Spinal cord (tissue), 9 donors: ENCODE measurements at regions not wholly inside any gene's neighbourhood (a gene's known extent, or its start where the extent isn't known, plus 50 kb on each side); places are given as distances from the start of the nearest gene placed in this dataset.
A peak's percentile ranks its signal among the peaks of the same experiment; 100 is the strongest.

Experiments
- DNase-seq, 6 donors: peaks; one replicate each; pipeline versions ENCODE4 v3.0.0 to v3.0.0-alpha.2; 2013 to 2015; ENCODE audit warnings: low spot score in 6 of 6, low read depth in 4 of 6
- H3K27ac ChIP-seq: one replicate; pipeline ENCODE4 v1.5.1; 2013; ENCODE audit warnings: low read depth, low read length, control low read depth
- H3K27me3 ChIP-seq: one replicate; pipeline ENCODE4 v1.6.1; 2013; ENCODE audit warnings: low read length; ENCODE audit not compliant: control insufficient read depth, insufficient read depth
- H3K36me3 ChIP-seq: one replicate; pipeline ENCODE4 v1.6.1; 2013; ENCODE audit warnings: low read length; ENCODE audit not compliant: control insufficient read depth, insufficient read depth
- H3K4me1 ChIP-seq: one replicate; pipeline ENCODE4 v1.6.1; 2013; ENCODE audit warnings: low read length; ENCODE audit not compliant: control insufficient read depth, insufficient read depth
- H3K4me3 ChIP-seq: one replicate; pipeline ENCODE4 v1.5.1; 2013; ENCODE audit warnings: low read depth, low read length, control low read depth
- H3K9me3 ChIP-seq: one replicate; pipeline ENCODE4 v1.6.1; 2013; ENCODE audit warnings: low read length; ENCODE audit not compliant: control insufficient read depth, insufficient read depth
- WGBS: methylation state at CpG from one replicate; pipeline ENCODE4 v1.1.5; 2013; ENCODE audit warnings: missing lambda C conversion rate; ENCODE audit not compliant: insufficient coverage; 5-methylcytosine and 5-hydroxymethylcytosine counted together
- donor health status: healthy.

DNA sequence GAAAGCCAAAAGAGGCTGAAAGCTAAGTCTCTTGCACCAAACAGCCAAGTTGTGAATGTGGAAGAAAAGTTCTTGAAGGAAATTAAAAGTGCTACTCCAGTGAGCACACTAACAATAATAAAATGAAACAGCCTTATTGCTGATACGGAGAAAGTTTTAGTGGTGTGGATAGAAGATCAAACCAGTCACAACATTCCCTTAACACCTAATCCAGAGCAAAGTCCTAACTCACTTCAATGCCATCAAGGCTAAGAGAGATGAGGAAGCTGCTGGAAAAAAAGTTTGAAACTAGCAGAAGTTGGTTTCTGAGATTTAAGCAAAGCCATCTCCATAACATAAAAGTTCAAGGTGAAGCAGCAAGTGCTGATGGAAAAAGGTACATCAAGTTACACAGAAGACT lies 288.8 kb upstream of the RARB start:
- H3K27ac ChIP-seq = no peak overlapping the region
- WGBS = no CpG with 5 or more reads among the region's 1 CpG
- no peaks in the 10 kb centered on the region for H3K27me3 ChIP-seq

DNA sequence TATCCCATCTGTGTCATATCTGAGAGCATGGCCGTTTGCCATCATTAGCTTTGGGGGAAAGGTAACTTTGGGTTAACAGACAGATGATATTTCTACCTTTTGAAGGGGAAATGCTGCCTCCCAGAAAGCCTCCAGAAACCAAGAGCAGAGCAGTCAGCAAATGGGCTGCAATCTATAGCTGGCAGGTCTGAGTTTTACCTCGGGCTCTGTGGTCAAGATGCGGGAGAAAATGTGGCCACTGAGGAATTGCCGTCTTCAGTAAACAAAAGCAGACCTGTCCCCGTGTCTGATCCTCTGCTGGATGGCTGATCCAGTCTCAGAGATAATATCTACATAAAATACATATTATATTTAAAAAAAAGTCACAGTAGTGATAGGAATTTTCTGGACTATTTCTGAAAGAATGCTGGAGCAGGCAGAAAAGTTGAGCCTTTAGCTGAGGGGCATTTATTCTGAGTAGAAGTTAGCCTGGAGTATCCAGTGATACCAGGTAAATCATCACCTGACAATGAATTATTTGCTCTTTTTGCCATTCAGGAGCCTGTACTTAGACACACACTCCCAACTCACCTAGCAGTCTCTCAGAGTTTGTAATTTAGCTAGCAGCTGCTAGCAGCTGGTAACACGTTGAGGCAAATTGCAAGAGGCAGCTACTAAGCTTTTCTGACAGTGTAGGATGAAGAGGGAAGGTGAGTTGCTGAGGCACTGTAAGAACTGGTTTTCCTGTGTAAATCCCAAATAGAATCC lies 285.3 kb upstream of the RARB start:
- Histone ChIP-seq H3K4me1 (no peaks in the 10 kb centered on the region), H3K27me3 (no peaks in the 10 kb centered on the region), H3K36me3 (no peaks in the 10 kb centered on the region), H3K27ac (no peak overlapping the region), H3K9me3 (no peaks in the 10 kb centered on the region), H3K4me3 (no peak overlapping the region)
- 72% methylated on average over 4 of the region's 6 CpGs for WGBS
- no peak for DNase-seq

More for the DNA sequence above, 288.8 kb upstream of the RARB start:
- no peaks in the 10 kb centered on the region for H3K9me3 ChIP-seq
- DNase-seq = no peak
- H3K4me3 ChIP-seq = no peak overlapping the region
- no peaks in the 10 kb centered on the region for H3K36me3 ChIP-seq
- no peaks in the 10 kb centered on the region for H3K4me1 ChIP-seq

DNA sequence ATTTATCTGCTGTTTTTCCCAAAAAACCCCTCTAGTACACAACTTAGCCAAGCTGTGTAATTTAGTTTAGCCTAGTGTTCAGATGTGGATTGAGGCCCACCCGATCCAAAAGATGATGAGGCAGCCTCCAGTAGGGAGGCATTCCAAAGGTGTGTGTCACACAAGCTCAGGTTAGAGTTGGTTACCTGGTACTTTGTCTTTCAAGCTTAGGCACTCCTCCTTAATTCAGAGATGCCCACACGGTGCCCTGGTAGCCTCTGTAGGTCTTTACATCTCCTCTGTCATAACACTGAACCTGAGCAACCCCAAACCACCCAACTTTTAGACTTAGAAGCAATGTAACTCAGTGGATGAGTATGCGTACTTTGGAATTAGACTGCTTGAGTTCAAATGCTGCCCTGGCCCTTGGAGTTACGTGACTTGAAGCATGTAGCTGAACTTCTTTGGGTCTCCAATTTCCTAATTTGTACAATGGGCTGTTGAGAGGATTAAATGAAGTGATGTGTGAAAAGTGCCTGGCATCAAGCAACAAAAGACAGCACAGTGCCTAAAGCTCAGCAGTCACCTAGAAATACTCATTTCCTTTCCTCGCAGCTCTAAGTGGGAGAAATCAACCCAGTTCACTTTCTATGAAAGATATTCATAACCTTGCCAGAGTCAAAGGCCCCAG lies 284.6 kb upstream of the RARB start:
- no peaks in the 10 kb centered on the region for H3K36me3 ChIP-seq
- H3K4me3 ChIP-seq = no peak overlapping the region
- H3K27ac ChIP-seq = no peak overlapping the region
- no peaks in the 10 kb centered on the region for H3K9me3 ChIP-seq
- 100% methylated on average over 2 of the region's 5 CpGs for WGBS
- no peak for DNase-seq
- no peaks in the 10 kb centered on the region for H3K27me3 ChIP-seq
- H3K4me1 ChIP-seq = no peaks in the 10 kb centered on the region

DNA sequence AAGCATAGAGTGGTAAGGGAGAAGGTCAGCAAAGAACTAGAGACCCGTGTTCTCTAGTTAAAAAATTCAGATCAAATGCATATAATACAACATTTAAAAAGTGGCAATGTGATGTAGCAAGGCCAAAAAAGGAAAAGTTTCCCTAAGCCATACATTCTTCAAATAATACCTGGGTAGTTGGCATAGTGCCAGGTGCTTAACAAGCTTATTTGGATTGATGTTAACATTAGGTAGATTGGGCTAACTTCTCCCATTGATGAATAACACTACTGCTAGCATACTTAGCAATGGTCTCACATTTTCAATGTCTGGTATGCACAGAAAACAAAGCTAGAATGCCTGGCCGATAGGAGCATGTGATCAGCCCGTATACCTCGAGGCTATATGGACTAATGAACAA lies 283.6 kb upstream of the RARB start:
- Histone ChIP-seq H3K27me3 (no peaks in the 10 kb centered on the region), H3K27ac (no peak overlapping the region), H3K36me3 (no peaks in the 10 kb centered on the region), H3K9me3 (no peaks in the 10 kb centered on the region), H3K4me3 (no peak overlapping the region), H3K4me1 (no peaks in the 10 kb centered on the region)
- no CpG with 5 or more reads among the region's 4 CpGs for WGBS
- no peak for DNase-seq

DNA sequence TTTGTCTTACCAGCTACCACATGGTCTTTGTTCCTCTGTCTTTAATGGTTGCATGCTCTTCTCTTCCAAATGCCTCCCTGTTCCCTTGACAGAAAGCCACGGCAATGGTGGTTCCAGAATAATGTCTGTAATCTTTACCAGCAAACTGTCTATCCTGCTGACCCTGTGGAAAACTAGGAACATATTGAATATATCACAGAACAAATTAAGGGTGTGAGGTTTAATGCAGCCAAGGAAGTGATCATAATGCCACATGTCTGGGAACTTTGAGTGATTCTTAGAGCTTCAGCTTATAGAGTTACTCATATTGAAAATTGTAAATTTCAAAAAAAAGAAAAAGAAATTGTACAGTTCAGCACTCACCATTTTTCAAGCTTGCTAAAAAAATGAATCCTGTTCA lies 282.9 kb upstream of the RARB start:
- Histone ChIP-seq H3K27me3 (no peaks in the 10 kb centered on the region), H3K27ac (no peak overlapping the region), H3K9me3 (no peaks in the 10 kb centered on the region), H3K4me1 (no peaks in the 10 kb centered on the region), H3K4me3 (no peak overlapping the region), H3K36me3 (no peaks in the 10 kb centered on the region)
- no peak for DNase-seq
- no CpG with 5 or more reads among the region's 1 CpG for WGBS

DNA sequence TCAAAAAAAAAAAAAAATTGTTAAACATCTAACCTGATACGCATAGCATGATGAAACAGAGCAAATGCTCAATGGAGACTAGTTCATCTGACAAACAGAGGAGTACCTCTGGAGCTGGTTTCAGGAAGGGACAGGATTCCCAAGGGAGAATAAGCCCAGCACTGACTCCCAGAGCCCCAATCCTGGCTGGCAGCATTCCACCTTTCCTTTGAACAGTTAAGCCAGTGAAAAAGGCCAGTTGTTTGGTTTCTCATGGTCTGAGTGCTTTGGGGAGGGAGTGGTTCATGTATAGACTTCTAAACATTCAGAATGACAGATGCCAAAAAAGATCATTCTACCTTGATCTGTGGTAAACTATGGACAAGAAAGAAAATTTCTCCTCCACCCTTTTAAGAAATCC lies 277.9 kb upstream of the RARB start:
- Histone ChIP-seq H3K27ac (no peak overlapping the region), H3K27me3 (no peaks in the 10 kb centered on the region), H3K4me1 (no peaks in the 10 kb centered on the region), H3K4me3 (no peak overlapping the region), H3K9me3 (no peaks in the 10 kb centered on the region), H3K36me3 (no peaks in the 10 kb centered on the region)
- 100% methylated on average over 1 of the region's 1 CpG for WGBS
- DNase-seq = no peak

DNA sequence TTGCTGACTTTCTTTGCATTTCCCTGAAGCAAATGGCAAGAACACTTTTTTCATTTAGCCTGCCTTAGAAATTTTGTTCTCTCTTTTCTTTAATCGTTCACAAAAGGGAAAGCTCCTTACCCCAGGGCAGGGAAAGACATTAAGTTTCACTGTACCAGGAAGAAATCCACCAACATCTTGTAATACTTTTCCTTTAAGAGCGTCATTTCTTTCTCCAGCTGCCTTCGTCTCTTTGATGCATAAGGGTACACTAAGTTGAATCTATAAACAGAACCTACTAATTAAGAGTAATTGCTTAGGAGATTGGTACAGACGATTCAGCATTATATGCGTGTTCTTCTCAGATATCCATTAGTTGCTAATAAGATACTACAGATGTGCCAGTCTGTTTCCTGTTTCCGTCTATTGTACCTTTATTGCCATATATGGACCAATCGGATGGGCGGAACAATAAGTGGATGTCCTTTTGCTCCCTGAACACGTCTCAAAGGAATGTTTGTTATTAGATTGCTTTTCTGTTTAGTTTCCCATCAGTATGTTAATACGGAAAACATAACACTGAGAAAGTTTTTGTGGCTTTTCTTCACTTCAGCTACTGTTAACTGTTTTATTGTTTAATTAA lies 276.7 kb upstream of the RARB start:
- peak in 2 of 6 donors; percentile 33 to 70 for DNase-seq

DNA sequence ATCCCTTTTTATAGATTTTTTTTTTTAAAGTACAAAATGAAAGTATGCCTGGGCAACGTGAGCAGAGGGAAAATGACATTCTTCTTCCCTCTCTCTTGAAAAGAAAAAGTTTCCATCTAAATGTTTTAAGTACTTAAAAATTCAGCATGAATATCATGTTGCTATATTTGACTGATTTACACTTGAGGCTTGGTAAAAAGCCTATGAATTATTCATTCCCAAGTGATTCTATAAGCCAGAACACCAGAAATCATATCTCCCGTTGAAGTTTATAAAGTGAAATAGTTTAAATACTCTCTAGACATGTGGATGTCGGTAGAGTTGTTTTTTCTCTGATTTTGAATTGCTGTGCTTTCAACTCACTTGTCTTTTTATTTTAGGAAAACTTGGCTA lies 276.2 kb upstream of the RARB start:
- Histone ChIP-seq H3K27ac (no peak overlapping the region), H3K4me1 (no peaks in the 10 kb centered on the region), H3K4me3 (peak overlapping the region; percentile 1), H3K36me3 (no peaks in the 10 kb centered on the region), H3K9me3 (no peaks in the 10 kb centered on the region), H3K27me3 (no peaks in the 10 kb centered on the region)
- no CpG with 5 or more reads among the region's 3 CpGs for WGBS
- DNase-seq = no peak

More for the DNA sequence above, 276.7 kb upstream of the RARB start:
- H3K4me1 ChIP-seq = no peaks in the 10 kb centered on the region
- H3K36me3 ChIP-seq = no peaks in the 10 kb centered on the region
- H3K27ac ChIP-seq = no peak overlapping the region
- no peaks in the 10 kb centered on the region for H3K9me3 ChIP-seq
- WGBS = 71% methylated on average over 1 of the region's 10 CpGs
- H3K27me3 ChIP-seq = no peaks in the 10 kb centered on the region
- H3K4me3 ChIP-seq = peak overlapping the region; percentile 1

DNA sequence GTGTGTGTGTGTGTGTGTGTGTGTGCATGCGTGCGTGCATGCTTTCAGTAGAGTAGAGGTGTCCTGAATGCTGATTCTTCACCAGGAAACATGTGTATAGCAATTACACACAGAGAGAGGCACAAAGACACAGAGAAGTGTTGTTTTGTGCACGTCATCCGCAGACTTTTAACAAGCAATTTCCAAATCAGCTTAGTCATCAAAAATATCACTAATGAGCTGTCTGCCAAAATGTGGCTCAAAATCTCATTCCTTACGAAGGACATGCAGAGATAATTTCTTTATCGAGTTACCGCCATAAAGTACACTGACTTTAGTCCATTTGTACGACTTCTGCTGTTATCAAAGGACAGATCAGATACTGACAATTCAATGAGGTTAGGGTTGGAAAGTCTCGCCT lies 274.9 kb upstream of the RARB start:
- Histone ChIP-seq H3K36me3 (no peaks in the 10 kb centered on the region), H3K4me3 (no peak overlapping the region), H3K4me1 (no peaks in the 10 kb centered on the region), H3K9me3 (no peaks in the 10 kb centered on the region), H3K27ac (no peak overlapping the region), H3K27me3 (no peaks in the 10 kb centered on the region)
- WGBS = 98% methylated on average over 5 of the region's 9 CpGs
- DNase-seq = no peak

DNA sequence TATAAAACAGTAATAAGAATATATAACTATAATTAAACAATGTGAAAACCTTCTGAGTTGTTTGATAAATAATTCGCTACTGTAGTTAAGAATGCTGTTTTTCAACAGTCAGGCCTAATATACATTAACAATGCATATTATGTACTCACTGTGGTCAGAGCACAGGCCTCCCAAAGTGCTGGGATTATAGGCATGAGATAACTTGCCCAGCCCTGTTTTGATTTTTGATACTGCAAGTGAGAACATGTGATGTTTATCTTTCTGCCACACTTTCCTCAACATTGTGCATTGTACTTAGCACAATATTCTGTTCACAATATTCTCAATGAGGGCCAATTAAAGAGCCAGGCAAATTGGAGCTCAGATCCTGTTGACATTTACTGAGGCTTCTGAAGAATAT lies 274.5 kb upstream of the RARB start:
- Histone ChIP-seq H3K4me1 (no peaks in the 10 kb centered on the region), H3K9me3 (no peaks in the 10 kb centered on the region), H3K27me3 (no peaks in the 10 kb centered on the region), H3K27ac (no peak overlapping the region), H3K36me3 (no peaks in the 10 kb centered on the region), H3K4me3 (no peak overlapping the region)
- no peak for DNase-seq
- WGBS = no CpG with 5 or more reads among the region's 1 CpG
